ENCODE measurements at regions not wholly inside any gene's neighbourhood (a gene's known extent, or its start where the extent isn't known, plus 50 kb on each side); places are given as distances from the start of the nearest gene placed in this dataset.

DNA sequence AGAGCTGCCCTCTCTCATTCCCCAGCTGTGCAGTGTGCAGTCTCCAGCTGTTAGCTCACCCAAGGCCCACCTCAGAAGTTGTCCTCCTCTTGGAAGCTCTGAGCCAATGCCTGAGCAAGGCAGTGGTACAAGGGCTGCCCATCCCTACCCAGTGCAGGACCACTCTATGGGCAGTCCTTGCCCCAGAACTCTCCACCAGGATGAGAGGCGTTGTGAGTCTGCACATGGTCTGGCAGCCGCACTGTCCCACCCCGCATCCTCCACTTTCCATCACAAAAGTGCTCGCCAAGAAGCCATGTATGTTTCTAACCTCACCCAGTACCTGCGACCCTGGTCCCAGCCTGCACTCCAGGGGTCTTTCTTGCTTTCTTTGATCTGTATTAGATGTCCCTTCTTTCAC, 175.1 kb upstream of the PMEPA1 start:
- intact Hi-C loops (cut with DNase I), result no loop called here
- no peak for ATAC-seq
- DNase-seq (ENCODE audit: missing footprints), result no peak

- DNase-seq (ENCODE audit: missing footprints) (no peak), ATAC-seq (no peak)
- intact Hi-C loops (cut with DNase I), result no loop called here
Measured at GRCh38 chr20:57883761-57884160, 173.9 kb upstream of the PMEPA1 start.

DNA sequence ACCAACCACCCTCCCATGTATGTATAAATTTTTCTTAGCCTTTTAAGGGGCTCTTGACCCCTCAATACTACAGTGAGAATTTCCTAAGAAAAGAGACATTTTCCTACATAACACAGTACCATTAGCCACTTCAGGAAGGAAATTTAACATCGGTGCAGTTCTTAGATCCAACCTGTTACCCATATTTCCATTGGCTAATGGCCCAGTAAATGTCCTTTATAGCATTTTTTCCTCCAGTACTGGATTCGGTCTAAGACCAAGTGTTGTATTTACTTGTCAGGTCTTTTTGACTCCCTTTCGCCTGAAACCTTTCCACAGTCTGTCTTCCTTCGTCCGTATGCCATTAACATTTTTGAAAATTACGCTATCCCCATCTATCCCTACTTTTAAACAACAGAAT, 173.4 kb upstream of the PMEPA1 start:
- DNase-seq (ENCODE audit: missing footprints) (no peak), ATAC-seq (no peak)
- intact Hi-C loops (cut with DNase I), result no loop called here

DNA sequence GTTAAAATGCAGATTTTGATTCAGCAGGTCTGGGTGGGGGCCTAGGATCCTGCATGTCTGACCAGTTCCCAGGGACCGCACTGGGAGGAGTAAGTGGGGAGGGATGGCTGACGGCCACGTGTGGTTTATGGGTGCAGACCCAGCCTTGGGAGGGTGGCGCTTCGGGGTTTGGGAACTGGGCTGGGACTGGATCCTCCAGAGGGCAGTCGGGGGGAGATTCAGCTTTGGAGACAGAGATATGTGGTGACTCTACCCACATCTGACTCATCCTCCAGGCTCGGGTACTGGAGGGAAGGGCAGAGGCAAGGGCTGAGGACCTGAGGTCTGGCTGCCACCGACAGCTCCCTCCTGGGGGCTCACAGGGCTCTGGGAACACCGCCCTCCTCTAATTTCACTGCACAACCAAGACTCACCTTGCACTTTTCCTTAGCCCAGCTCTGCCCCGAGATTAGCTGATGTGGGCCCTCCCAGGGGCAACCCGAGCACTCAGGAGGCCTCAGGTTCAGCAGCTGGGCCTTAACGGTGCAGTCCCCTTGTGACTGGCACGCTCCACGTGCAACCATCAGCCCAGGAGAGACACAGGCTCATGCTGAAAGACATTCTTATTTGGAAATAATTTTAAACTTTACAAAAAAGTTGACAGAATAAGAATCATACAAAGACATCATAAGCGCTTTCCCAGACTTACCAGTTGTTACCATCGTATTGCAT, 172.8 kb upstream of the PMEPA1 start:
- DNase-seq (ENCODE audit: missing footprints), result no peak
- ATAC-seq, result no peak
- intact Hi-C loops (cut with DNase I), result no loop called here

- DNase-seq (ENCODE audit: missing footprints) (no peak), ATAC-seq (no peak)
- intact Hi-C loops (cut with DNase I), result no loop called here
Measured at GRCh38 chr20:57881466-57882385, 171.9 kb upstream of the PMEPA1 start.

DNA sequence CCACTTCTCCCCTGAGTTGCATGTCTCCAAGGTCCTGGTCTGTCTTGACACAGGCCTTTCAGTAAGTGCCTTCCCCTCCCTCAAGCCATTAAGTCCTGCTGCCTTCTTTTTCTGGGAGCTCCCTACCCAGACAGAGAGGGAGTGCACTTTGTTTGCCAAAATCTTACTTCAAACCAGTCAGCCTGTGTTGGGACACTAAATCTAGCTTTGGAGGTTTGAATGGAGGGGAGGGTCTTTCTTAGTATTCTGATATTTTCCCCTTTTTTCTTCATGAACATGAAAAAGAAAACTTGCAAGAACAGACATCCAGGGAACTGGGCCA, 170.7 kb upstream of the PMEPA1 start:
- DNase-seq (ENCODE audit: missing footprints), result no peak
- peak; percentile 32 for ATAC-seq
- intact Hi-C loops (cut with DNase I), result no loop called here

DNA sequence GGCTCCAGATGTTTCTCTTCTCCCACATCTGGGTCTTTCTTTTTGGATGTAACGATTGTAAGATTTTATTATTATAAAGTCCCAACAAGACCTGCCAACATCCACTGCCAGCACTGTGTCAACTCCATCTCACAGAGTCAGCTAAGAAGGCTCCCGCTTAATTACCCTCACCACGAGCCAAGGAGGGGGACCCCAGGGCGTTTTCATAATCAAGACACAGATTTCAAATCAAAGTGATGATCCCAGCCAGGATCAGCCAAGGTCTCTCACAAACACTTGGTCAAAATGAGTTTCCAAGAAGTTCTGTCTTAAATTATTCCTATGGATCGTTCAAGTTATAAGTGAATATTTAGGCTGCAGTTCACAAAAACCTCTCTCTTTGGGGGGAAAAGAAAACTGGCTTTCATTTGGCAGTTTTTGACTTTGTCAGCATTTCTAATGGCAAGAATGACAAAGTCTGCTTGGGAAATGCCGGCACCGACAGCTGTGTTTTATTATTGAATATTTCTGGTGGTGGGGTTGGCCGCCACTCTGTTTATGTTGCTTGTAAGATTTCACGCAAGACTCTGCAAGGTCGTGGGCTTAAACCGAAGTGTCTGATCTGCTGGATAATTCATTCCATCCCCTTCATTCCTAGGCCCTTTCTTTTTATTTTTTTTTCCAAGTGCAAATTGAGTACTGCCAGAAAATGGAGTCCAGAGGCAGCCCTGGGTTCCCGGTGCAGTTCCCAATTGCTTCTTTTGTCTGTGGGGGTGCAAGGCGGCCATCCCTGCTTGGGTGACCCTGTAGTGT, 170.2 kb upstream of the PMEPA1 start:
- ATAC-seq (peak; percentile 85), DNase-seq (ENCODE audit: missing footprints) (peak; percentile 75)
- intact Hi-C loops (cut with DNase I), result loop anchor here (10.0 kb wide), 1 partner anchor 295 kb away; no protein-coding TSS in a partner anchor

- DNase-seq (ENCODE audit: missing footprints) (no peak), ATAC-seq (no peak)
- intact Hi-C loops (cut with DNase I), result loop anchor here (10.0 kb wide), 1 partner anchor 295 kb away; no protein-coding TSS in a partner anchor
Measured at GRCh38 chr20:57879437-57879778, 169.6 kb upstream of the PMEPA1 start.

- ATAC-seq (no peak), DNase-seq (ENCODE audit: missing footprints) (no peak)
- intact Hi-C loops (cut with DNase I), result loop anchor here (10.0 kb wide), 1 partner anchor 296 kb away; no protein-coding TSS in a partner anchor
Measured at GRCh38 chr20:57878786-57879424, 169.1 kb upstream of the PMEPA1 start.

DNA sequence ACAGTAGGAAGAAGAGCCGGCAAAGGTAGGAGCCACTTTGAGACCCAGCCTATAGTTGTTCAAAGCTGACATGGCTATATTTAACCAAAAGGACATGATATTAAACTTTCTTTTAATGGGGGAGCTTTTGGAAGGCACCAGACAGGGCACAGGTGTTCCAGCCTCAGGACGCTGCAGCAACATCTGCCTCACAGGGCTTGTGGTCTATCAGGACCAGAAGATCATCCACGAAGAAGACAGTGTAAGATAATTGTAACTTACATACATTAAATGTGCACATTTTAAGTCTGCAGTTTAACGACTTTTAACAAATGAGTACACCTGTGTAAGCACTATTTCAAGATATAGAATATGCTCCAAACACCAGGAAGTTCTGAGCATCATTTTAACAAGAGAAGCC, 168.2 kb upstream of the PMEPA1 start:
- intact Hi-C loops (cut with DNase I), result loop anchor here (10.0 kb wide), 1 partner anchor 297 kb away; no protein-coding TSS in a partner anchor
- DNase-seq (ENCODE audit: missing footprints), result no peak
- no peak for ATAC-seq

DNA sequence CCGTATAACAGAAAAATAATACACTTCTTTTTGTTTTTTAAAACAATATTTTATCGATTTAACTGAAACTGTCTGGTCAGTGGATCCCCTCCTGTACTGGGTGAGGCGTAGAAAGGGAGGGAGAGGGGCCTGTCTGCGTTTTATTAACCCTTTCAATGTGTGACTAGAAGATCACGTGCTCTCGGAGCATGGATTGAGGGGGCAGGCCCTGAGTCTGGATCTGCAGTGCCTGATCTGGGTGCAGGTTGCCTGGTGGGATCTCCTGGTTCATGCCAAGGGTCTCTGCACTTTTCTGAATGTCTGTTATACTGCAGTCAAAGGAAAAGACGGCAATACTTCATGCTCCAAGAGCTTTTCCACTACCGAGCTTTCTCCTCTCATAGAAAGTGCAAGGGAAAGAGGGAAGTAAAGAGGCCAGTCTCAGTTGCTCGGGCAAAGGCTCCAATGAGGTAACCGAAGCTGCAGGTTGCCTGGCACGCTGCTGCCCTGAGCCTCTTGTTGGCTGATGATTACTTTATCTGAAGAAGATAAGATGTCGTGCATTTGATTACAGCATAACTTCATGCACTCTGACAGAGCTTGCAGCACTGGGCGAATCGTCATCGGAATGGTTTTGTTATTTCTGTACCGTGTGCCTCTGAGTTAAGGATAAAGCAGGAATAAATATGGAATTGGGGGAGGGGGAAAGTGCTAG, 167.5 kb upstream of the PMEPA1 start:
- DNase-seq (ENCODE audit: missing footprints), result no peak
- intact Hi-C loops (cut with DNase I), result loop anchor here (10.0 kb wide), 1 partner anchor 298 kb away; no protein-coding TSS in a partner anchor
- ATAC-seq, result no peak

DNA sequence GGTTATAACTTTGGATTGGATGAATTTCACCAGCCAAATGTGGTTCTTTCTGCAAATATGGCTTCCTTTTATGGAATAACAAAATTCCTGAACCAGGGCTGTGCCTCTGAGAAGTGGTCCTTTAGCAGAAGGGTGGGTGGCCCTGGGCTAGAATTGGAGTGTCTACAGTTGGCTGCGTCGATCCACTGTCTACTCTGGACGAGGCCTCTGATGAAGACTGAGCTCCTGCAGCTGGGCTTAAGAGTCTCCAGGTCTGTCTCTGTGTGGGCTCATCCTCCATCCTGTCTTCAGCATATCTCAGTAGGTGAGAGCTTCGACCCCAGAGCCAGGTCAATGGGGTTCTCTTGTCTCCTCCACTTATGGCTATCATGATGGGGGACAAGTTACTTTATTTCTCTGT, 166.3 kb upstream of the PMEPA1 start:
- intact Hi-C loops (cut with DNase I), result loop anchor here (10.0 kb wide), 1 partner anchor 299 kb away; no protein-coding TSS in a partner anchor
- DNase-seq (ENCODE audit: missing footprints), result no peak
- ATAC-seq, result no peak

- ATAC-seq (no peak), DNase-seq (ENCODE audit: missing footprints) (no peak)
- intact Hi-C loops (cut with DNase I), result loop anchor here (10.0 kb wide), 1 partner anchor 301 kb away; no protein-coding TSS in a partner anchor
Measured at GRCh38 chr20:57874141-57874540, 164.3 kb upstream of the PMEPA1 start.

DNA sequence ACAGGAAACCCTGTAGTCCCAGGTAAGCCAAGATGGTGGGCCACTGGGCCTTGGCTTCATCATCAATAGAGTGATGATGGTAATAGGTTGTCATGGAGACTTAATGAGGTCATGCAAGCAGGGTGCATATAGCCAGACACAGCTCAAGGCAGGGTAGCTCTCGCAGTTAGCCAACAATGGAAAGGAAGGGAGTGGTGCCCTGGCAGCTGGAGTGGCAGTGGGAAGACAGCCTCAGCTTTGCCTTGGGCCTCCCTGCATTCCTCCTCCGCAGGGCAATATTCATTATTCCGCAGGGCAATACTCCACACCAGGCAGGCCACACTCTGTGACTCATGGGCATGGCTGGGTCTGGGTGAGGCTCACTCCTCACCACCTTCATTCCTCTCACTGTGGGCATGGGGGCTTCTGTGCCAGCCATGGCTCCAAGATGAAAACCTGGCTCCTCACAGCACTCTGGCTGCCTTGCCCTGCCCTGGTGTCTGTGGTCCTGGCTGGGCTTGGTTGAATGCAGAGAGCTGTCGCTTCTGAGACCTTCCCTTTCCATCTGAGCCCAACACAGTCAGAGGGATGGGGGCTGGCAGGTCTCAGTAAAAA, 163.1 kb upstream of the PMEPA1 start:
- intact Hi-C loops (cut with DNase I), result loop anchor here (10.0 kb wide), 1 partner anchor 302 kb away; no protein-coding TSS in a partner anchor
- no peak for ATAC-seq
- no peak for DNase-seq (ENCODE audit: missing footprints)

DNA sequence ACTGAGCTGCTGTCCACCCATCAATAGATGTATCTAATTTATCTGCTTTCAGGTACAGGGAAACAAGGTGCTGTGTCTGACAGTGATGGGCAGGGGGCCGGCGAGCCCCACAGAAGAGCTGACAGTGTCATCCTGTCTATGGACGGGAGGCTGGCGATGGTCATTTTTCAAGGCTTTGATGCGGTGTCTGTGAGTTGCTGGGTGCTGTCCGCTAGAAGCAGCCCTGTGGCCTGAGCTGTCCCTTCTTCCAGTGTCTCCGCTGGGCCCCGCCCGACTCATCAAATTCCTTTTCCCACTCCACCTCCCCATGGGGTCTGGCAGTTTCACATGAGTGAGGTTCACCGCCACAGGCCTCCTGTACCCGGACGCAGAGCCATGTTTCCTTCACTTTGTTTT, 161.4 kb upstream of the PMEPA1 start:
- DNase-seq (ENCODE audit: missing footprints) (no peak), ATAC-seq (no peak)
- intact Hi-C loops (cut with DNase I), result loop anchor here (10.0 kb wide), 1 partner anchor 304 kb away; no protein-coding TSS in a partner anchor

GRCh38 chr20:57870597-57871236, 160.9 kb upstream of the PMEPA1 start:
- DNase-seq (ENCODE audit: missing footprints), result no peak
- intact Hi-C loops (cut with DNase I), result loop anchor here (10.0 kb wide), 1 partner anchor 304 kb away; no protein-coding TSS in a partner anchor
- no peak for ATAC-seq

- DNase-seq (ENCODE audit: missing footprints), result no peak
- intact Hi-C loops (cut with DNase I), result loop anchor here (10.0 kb wide), 1 partner anchor 305 kb away; no protein-coding TSS in a partner anchor
Measured at GRCh38 chr20:57869951-57870315, 160.1 kb upstream of the PMEPA1 start.

More at GRCh38 chr20:57869951-57870315, 160.1 kb upstream of the PMEPA1 start:
- ATAC-seq, result no peak
